ENCODE measurements at regions not wholly inside any gene's neighbourhood (a gene's known extent, or its start where the extent isn't known, plus 50 kb on each side); places are given as distances from the start of the nearest gene placed in this dataset.
"Not testable (repeated sequence)": the region's sequence is repeated elsewhere in the genome, so short reads cannot be mapped to it uniquely, and the experiment has no call there.

DNA sequence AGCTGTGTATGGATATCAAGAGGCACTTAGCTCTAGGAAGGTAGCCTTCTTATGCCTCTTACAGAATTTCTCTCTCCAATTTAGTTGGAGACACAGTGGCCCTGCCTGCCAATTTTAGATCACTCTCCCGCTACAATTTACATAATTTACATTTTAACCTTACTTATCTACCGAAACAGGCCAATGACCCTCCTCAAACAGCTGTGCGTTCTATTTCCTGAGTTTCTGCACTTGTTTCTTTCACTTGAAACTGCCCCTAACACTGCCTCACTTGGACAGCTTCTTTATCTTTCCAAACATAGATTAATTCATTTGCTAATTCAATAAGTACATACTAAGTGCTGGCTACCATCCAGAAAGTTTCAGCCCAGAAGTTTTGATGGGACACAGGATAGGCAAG, 52.9 kb upstream of the HDDC2 start:
- no peak for DNase-seq (ENCODE audit: extremely low read depth in 1 of 11, low read depth in 9 of 11, low spot score in 4 of 11)

- DNase-seq (ENCODE audit: extremely low read depth in 1 of 11, low read depth in 9 of 11, low spot score in 4 of 11): no peak
Observed at GRCh38 chr6:125356884-125357283, 55.1 kb upstream of the HDDC2 start.

- peak in 1 of 11 donors; percentile 30 for DNase-seq (ENCODE audit: extremely low read depth in 1 of 11, low read depth in 9 of 11, low spot score in 4 of 11)
Observed at GRCh38 chr6:125357515-125358256, 55.9 kb upstream of the HDDC2 start.

GRCh38 chr6:125358898-125359297, 57.1 kb upstream of the HDDC2 start:
- DNase-seq (ENCODE audit: extremely low read depth in 1 of 11, low read depth in 9 of 11, low spot score in 4 of 11): no peak

DNA sequence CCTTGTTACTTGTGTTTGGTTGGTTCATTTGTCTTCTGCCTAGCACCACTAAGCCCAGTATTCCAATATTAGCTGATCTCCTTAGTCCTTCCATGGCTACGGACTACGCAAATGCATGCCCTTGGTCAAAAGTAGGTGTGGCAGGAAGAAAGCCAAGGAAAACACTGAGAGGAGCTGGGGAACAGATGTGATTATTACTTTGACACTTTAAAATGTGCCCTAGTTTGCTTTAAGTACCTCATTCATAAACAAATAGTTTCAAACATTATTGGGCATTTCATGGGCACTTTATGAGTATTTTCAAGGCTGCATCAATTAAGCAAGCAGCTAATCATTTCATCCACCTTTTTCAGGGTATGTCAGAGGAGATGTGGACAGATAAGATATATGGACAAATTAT, 60.1 kb upstream of the HDDC2 start:
- no peak for DNase-seq (ENCODE audit: extremely low read depth in 1 of 11, low read depth in 9 of 11, low spot score in 4 of 11)

DNA sequence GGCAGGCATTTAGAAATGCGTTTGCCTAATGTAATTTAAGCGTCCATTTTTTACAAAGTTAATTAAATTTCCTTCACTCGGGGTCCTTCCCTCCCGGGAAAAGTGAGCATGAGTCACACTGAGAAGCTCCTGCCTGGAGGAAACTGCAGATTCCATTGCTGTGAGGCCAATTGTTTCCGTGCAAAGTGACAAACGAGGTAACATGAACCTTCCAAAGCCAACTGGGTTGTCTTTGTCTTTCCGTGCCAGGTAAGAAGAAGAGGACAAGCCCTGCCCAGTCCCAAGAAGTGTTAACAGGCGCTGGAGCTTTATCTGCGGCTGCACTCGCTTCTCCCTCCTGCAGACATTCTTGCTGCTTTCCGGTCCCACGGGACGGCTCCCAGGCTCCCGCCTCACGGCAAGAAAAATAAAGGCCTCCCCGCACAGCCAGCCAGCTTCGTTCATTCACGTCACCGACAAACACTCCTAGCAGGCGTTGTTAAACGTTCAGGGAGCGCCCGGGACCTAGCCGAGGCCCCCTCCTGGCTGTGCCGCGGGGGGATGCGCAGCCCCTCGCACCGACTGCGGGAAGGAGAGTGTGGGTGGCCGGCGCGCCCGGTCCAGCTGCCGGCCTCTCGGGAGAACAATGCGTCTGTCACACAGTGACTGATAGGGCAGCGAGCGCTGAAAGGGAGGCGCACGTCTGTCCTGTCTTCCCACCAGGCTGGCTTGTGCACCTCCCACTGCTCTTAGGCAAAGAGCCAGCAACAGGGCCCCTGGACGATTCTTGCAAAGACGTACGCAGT, 61.5 kb upstream of the HDDC2 start:
- DNase-seq (ENCODE audit: extremely low read depth in 1 of 11, low read depth in 9 of 11, low spot score in 4 of 11): peak in 7 of 11 donors; percentile 42 to 62 (median 47)

DNA sequence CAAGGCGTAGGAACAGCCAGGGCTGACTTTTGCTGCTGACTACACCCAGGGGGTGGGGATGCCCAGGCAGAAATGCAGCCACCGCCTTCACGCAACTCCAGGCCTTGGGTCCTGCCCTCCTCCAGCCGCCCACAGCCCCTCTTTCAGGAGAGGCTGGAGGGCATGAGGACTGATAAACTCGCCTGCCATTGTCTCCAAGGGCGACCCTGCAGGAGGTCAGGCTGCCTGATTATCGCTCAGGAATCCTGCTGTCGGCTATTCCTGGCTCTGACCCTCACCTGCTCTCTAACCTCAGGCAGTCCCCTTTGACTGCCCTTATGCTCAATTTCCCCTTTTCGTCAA, 62.0 kb upstream of the HDDC2 start:
- DNase-seq (ENCODE audit: extremely low read depth in 1 of 11, low read depth in 9 of 11, low spot score in 4 of 11): no peak

DNA sequence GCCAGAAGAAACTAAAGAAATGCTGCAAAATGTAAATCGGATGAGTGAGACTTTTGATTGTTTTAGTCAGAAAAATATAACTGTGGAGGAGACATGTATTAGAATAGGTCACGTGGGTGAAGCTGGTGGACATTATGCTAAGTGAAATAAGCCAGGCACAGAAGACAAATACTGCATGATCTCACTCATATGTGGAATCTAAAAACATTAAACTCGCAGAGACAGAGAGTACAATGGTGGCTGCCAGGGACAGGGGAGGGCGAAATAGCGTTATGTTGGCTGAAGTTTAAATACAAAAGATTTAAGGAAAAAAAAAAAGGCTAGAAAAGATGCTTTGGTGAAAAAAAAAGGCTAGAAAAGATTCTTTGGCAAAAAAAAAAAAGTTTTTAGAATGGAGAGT, 63.5 kb upstream of the HDDC2 start:
- no peak for DNase-seq (ENCODE audit: extremely low read depth in 1 of 11, low read depth in 9 of 11, low spot score in 4 of 11)

- no peak for DNase-seq (ENCODE audit: extremely low read depth in 1 of 11, low read depth in 9 of 11, low spot score in 4 of 11)
Observed at GRCh38 chr6:125367036-125367782, 65.4 kb upstream of the HDDC2 start.

DNA sequence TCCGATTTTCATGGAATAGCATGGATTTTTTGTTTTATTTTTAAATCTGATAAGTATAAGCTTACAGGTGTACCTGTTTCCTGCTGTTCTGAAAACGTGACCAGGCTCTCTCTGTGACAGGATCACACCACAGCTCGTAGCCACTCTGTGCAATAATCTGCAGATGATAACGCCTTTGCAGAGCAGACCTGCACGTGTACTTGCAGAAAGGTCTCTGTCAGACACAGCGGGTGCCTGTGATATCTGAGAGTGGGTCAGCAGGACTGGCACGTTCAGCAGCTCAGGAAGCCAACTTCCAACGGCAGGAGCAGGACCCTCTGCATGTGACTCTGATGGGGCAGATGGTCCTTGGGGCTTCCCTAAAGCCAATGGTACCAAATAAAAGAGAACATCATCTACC, 68.6 kb upstream of the HDDC2 start:
- DNase-seq (ENCODE audit: extremely low read depth in 1 of 11, low read depth in 9 of 11, low spot score in 4 of 11): no peak

DNA sequence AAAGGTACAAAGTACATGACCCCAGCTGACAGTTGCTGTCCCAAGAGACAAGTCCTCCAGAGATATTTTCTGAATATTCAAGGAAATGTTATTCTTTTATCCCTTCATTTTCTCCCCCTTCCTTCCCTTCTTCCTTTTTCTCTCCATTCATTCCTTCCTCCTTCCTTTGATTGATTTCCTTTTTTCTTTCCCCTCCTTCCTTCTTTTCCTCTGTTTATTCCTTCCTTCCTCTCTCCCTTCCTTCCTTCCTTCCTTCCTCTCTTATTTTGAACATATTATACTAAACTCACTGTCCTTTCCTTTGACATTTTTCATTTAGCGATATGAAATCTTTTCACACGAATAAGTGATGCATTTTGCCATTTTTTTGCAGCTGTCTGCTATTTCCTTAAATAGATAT, 73.2 kb upstream of the HDDC2 start:
- DNase-seq (ENCODE audit: extremely low read depth in 1 of 11, low read depth in 9 of 11, low spot score in 4 of 11): no peak

DNA sequence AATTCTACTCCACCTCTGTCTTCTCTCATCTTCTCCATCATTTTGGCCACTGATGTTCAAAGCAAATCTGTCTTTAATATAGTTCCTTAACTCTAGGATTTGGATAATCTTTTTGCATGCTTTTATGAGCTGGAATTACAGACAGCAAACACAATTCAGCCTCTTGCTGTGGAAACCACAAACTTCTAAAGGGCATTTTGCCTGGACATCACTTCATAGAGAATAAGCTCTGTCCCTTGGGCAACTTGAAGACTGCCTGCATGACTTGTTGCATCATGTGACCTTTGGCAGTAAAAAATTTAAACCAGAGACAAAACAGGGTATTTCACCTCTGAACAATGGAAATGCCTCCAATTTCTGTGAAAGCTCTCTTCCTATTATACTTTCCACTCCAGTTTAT, 74.1 kb upstream of the HDDC2 start:
- DNase-seq (ENCODE audit: extremely low read depth in 1 of 11, low read depth in 9 of 11, low spot score in 4 of 11): no peak

DNA sequence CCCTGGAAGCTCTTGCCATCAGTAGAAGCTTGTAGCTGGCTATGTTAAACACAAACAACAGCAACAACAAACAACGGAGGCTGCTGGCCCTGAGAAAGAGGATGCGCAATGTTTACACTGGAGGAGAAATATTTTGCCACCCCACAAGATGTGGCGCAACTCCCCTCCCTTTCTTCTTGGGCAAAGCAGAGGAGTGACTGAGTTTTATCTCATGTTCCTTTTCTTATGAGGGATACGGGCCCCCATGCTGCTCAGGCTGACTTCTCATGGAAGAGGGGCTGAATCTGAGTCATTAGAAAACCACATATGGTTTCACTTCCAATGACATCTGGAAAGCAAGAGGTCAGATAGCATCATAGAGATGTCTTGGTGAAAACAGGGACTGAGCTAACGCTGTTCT, 75.9 kb upstream of the HDDC2 start:
- DNase-seq (ENCODE audit: extremely low read depth in 1 of 11, low read depth in 9 of 11, low spot score in 4 of 11): peak in 1 of 11 donors; percentile 22

DNA sequence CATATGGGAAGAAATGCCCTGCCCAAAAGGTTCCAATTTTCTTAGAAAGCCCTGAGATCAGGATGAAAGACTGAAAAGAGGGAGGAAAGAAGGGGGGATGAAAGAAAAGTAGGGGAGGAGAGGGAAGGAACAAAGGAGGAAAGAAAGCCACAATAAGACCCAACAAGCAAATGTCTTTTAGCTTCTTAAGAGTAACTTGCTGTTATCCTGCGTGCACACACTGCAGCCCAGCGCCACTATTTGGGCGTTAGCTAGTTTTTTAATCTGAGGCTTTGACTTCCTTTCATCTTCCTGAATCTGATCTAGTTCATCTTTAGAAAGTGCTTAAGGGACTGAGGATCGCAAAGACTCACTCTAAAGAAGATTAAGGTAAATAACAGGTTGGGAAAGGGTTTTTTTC, 77.4 kb upstream of the HDDC2 start:
- DNase-seq (ENCODE audit: extremely low read depth in 1 of 11, low read depth in 9 of 11, low spot score in 4 of 11): no peak

DNA sequence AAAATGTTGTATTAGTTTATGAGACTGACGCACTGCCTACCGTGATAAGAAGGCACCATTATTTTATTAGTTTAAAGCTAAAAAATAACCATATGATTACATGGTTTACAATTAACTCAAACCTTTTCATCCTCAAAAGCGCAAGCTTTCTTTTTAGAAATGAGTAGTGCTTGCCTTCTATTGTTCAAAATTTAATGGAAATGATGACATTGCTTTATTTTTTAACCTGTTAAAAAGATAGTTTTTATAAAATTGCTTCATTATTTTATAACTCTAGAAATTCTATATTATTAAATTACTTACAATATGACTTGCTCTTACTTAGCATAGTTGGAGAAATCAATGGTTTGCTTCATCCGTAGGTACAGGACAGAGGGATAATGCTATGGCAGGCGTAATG, 78.7 kb upstream of the HDDC2 start:
- DNase-seq (ENCODE audit: extremely low read depth in 1 of 11, low read depth in 9 of 11, low spot score in 4 of 11): no peak

- DNase-seq (ENCODE audit: extremely low read depth in 1 of 11, low read depth in 9 of 11, low spot score in 4 of 11): not testable (repeated sequence)
Observed at GRCh38 chr6:125386337-125386736, 84.6 kb upstream of the HDDC2 start.

DNA sequence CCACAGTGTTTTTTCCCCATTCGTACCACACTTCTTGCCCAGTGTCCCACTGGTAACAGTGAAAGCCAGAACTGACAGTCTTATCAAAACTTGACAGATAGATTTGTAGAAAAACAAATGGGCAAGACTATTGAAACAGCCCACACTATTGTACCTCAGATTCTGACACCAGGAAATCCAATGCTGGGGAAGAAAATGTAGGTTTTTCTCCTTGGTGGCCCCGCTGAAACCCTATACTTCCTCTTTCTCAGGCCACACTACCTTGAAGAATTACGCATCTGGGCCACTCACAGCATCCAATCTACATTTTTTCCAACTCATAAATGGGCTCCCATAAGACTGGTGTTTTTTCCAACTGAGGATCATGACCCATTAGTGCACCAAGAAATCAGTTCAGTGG, 90.9 kb upstream of the HDDC2 start:
- DNase-seq (ENCODE audit: extremely low read depth in 1 of 11, low read depth in 9 of 11, low spot score in 4 of 11): no peak

- DNase-seq (ENCODE audit: extremely low read depth in 1 of 11, low read depth in 9 of 11, low spot score in 4 of 11): no peak
Observed at GRCh38 chr6:125393449-125393858, 91.7 kb upstream of the HDDC2 start.

DNA sequence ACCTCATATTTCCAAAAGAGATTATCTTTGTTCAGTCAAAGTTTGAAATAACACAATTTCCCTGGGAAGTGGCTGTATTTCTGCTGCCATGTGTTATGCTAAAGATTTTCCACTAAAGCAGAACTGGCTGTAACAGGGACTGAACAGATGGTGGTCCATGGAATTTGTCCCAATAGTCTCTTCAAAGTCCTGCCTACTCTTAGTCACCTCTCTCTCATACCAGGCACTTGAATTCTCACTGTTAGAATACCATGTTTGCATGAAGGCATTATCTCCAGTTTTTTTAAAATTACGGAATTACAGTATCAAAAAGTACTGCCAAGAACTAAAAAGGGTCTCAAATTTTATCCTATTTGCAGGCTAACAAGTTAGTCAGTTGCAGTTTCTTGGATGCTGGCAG, 105.0 kb upstream of the HDDC2 start:
- DNase-seq (ENCODE audit: extremely low read depth in 1 of 11, low read depth in 9 of 11, low spot score in 4 of 11): no peak

GRCh38 chr6:125414507-125414906, 112.7 kb upstream of the HDDC2 start:
- DNase-seq (ENCODE audit: extremely low read depth in 1 of 11, low read depth in 9 of 11, low spot score in 4 of 11): no peak

All from renal cortex interstitium (tissue), 11 donors.